ENCODE measurements at regions not wholly inside any gene's neighbourhood (a gene's known extent, or its start where the extent isn't known, plus 50 kb on each side); places are given as distances from the start of the nearest gene placed in this dataset.
"Not testable (repeated sequence)": the region's sequence is repeated elsewhere in the genome, so short reads cannot be mapped to it uniquely, and the experiment has no call there.

- no peaks in the 10 kb centered on the region for H3K4me1 ChIP-seq
- no peaks in the 10 kb centered on the region for H3K36me3 ChIP-seq
- H3K27me3 ChIP-seq: peaks cover 0 to 7% (median 0%) of the 10 kb centered on the region in 7 donors
- no peak for DNase-seq
- no peak overlapping the region for H3K4me3 ChIP-seq
- 72 to 75% methylated on average over 2 of the region's 2 CpGs for WGBS, 2 donors
- no peak overlapping the region for H3K27ac ChIP-seq
- no peak for ATAC-seq
- H3K9me3 ChIP-seq: no peaks in the 10 kb centered on the region
- intact Hi-C loops (cut with DNase I): loop anchor here in 3 of 10 donors (10.0 kb wide), 1 partner anchor 403 kb away; no protein-coding TSS in a partner anchor
- peak in 5 of 9 donors; percentile 6 to 33 (median 20) for TF ChIP-seq CTCF (IDR thresholded peaks at IDR 0.05)
These were observed 468.8 kb upstream of the GRM7 start for GRCh38 chr3:6392123-6392522.

- no peaks in the 10 kb centered on the region for H3K9me3 ChIP-seq
- no peak for DNase-seq
- WGBS, 2 donors: 72 to 77% methylated on average over 2 of the region's 2 CpGs
- intact Hi-C loops (cut with DNase I): loop anchor here in 3 of 10 donors (10.0 kb wide), 1 partner anchor 400 kb away; no protein-coding TSS in a partner anchor
- ATAC-seq: no peak
- TF ChIP-seq CTCF (IDR thresholded peaks at IDR 0.05): no peak
- no peaks in the 10 kb centered on the region for H3K36me3 ChIP-seq
- peaks cover 0 to 7% (median 0%) of the 10 kb centered on the region in 7 donors for H3K27me3 ChIP-seq
- H3K4me3 ChIP-seq: no peak overlapping the region
- no peak overlapping the region for H3K27ac ChIP-seq
- H3K4me1 ChIP-seq: no peaks in the 10 kb centered on the region
These were observed 466.0 kb upstream of the GRM7 start for GRCh38 chr3:6394944-6395343.

GRCh38 chr3:6396631-6397030 lies 464.3 kb upstream of the GRM7 start:
- Histone ChIP-seq H3K4me3 (no peak overlapping the region), H3K27ac (no peak overlapping the region), H3K27me3 (peaks cover 0 to under 1% (median 0%) of the 10 kb centered on the region in 7 donors), H3K4me1 (no peaks in the 10 kb centered on the region), H3K36me3 (no peaks in the 10 kb centered on the region), H3K9me3 (no peaks in the 10 kb centered on the region)
- intact Hi-C loops (cut with DNase I): loop anchor here in 3 of 10 donors (10.0 kb wide), 1 partner anchor 398 kb away; no protein-coding TSS in a partner anchor
- WGBS, 2 donors: 35 to 47% methylated on average over 1 of the region's 1 CpG
- TF ChIP-seq CTCF (IDR thresholded peaks at IDR 0.05): no peak
- no peak for DNase-seq
- ATAC-seq: no peak

GRCh38 chr3:6402666-6403065 lies 458.2 kb upstream of the GRM7 start:
- H3K9me3 ChIP-seq: peaks cover 0 to 31% (median 8%) of the 10 kb centered on the region in 11 donors
- H3K4me3 ChIP-seq; H3K27me3 ChIP-seq; H3K27ac ChIP-seq; H3K36me3 ChIP-seq; intact Hi-C loops (cut with DNase I); H3K4me1 ChIP-seq; ATAC-seq; DNase-seq: not testable (repeated sequence)
- WGBS, 2 donors: 77 to 89% methylated on average over 4 of the region's 4 CpGs

- H3K36me3 ChIP-seq; DNase-seq; H3K4me1 ChIP-seq; H3K4me3 ChIP-seq; H3K27me3 ChIP-seq; H3K27ac ChIP-seq; ATAC-seq; intact Hi-C loops (cut with DNase I): not testable (repeated sequence)
- peaks cover 0 to 34% (median 8%) of the 10 kb centered on the region in 11 donors for H3K9me3 ChIP-seq
- WGBS, 2 donors: 74 to 80% methylated on average over 4 of the region's 4 CpGs
These were observed 454.0 kb upstream of the GRM7 start for GRCh38 chr3:6406923-6407322.

Data from heart right ventricle (tissue), 16 donors.